NCI-H128 (cell line): ENCODE measurements at regions not wholly inside any gene's neighbourhood (a gene's known extent, or its start where the extent isn't known, plus 50 kb on each side); places are given as distances from the start of the nearest gene placed in this dataset.

Experiments used
- DNase-seq: peaks from one replicate; lab custom pipeline; 2025; ENCODE audit not compliant: unreplicated experiment; lab: John Stamatoyannopoulos, UW

DNA sequence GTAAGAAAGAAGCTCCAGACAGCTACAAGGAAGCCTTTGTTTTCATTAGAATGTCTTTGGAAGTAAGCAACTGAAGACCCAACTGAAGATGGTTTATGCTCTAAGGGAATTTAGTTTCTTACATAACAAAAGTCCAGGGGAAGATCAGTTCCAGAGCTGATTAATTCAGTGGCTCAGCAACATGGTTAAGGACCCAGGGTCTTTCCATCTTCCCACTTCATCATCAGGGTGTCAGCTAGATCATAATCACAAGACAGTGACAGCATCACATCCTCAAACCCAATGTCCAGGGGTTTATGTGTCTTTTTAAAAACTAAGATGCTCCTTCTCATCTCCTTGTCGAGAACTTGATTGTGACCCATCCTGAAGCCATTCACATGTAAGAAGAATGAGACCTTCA, 119.7 kb upstream of the PRDM1 start:
- DNase-seq: no peak

GRCh38 chr6:105964979-105965760, 121.0 kb upstream of the PRDM1 start:
- no peak for DNase-seq

DNA sequence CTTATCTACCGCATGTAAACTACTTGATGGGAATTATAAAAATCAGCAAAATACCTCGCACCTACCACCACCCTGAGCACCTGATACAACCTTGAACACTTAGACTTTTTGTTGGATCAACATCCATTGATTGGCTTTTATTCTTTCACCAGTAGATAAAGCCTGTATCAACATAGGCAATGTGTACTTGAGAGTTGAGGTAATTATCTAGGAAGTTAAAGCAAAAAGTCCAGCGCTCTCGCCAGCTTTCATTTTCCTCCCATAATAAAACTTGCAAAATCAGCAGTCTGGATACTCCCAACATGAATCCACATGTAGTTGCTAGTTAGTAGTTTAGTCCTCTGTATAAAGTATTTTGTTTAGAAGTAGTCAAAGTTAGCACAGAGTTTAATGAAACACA, 132.0 kb upstream of the PRDM1 start:
- DNase-seq: no peak

GRCh38 chr6:105952772-105953690, 133.1 kb upstream of the PRDM1 start:
- no peak for DNase-seq

GRCh38 chr6:105952326-105952725, 133.8 kb upstream of the PRDM1 start:
- DNase-seq: no peak

DNA sequence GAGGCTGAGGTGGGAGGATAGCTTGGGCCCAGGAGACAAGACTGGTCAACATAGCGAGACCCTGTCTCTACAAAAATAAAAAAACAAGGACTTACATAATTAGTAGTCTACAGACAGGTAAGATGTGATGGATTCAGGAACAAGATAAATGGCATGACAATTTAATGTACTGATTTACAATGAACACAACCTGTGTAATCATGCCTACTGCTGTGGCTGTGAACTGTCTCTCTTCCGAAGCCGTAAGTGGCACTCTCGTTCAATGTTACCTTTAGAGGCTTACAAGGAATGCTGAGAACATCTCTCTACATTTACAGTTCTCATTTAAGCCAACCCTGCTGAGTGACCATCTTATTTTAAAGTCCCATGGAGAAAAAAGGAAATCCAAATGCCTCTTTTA, 134.8 kb upstream of the PRDM1 start:
- DNase-seq: no peak

DNA sequence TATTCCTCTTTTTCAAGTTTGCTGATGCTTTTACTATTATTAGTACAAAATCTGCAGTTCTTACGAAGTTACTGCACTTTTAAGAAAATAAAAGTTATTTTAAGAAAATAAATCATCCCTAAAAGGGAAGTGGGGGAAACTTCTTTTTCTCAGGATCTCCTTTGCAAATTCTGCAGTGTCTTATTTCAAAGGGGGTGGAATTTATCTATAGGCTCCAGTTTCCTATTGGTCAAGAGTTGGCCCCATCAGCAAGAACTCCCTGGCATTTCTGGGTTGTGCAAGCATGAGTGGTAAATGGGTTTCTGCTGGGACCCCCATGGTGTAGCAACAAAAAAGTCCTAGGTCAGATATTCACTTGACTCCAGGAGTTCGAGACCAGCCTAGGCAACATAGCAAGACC, 136.3 kb upstream of the PRDM1 start:
- no peak for DNase-seq

GRCh38 chr6:105943514-105943913, 142.6 kb upstream of the PRDM1 start:
- DNase-seq: no peak

GRCh38 chr6:105941621-105942412, 144.3 kb upstream of the PRDM1 start:
- no peak for DNase-seq

- no peak for DNase-seq
Measured at GRCh38 chr6:105940990-105941389, 145.1 kb upstream of the PRDM1 start.

GRCh38 chr6:105936972-105937371, 149.2 kb upstream of the PRDM1 start:
- DNase-seq: no peak

- DNase-seq: no peak
Measured at GRCh38 chr6:105935416-105935815, 150.7 kb upstream of the PRDM1 start.

DNA sequence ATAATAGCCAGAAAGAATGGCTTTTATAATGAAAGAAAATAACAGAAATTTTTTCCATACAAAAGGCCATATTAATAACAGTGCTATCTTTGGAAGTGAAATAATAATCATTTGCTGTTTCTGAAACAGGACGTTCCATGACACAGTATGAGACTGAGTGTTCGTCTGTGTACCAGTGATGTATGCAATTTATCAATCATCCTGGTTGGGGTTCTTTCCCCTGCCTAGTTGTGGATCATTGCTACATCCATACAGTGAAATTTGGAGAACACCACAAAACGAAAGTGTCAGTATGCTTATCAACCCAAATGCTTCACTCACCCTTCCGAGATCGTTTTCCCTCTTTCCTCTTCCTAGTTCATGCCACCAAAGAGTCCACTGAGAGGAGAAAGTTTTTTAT, 151.4 kb upstream of the PRDM1 start:
- DNase-seq: no peak

DNA sequence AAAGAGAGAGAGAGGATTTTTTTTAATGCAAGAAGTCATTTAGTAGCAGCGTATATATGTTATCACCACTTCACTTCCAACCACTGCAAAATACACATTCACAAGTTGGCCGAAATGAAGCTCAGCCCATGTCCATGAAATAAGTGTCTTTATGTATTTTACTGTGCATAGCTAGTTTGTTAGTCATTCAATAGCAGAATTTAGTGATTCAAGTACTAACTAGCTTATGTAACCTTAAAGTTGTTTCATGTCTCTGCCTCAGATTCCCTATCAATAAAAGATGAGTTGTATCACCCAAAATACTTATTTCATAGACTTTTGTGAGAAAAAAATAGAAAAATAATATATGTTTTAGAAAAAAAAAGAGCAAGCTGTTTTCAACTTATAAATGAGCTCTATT, 153.7 kb upstream of the PRDM1 start:
- no peak for DNase-seq

GRCh38 chr6:105929626-105930025, 156.5 kb upstream of the PRDM1 start:
- DNase-seq: no peak

DNA sequence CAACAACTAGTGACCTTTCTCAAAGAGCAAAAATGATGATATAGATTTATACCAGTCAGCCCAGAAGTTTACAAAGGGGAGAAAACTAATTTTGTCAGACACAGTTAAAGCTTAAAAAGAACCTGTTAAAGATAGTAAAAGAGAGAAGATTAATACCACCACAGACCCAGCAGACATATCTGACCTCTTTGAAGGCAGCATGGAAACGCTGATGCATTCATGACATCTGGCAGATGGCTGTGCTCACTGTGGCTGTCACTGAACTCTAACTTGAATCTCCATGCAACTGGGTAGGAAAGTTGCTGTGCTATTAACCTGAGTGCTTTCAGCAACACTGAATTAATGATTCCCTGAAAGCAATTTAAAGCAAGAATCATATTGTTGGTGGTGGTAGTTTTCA, 159.8 kb upstream of the PRDM1 start:
- DNase-seq: no peak

DNA sequence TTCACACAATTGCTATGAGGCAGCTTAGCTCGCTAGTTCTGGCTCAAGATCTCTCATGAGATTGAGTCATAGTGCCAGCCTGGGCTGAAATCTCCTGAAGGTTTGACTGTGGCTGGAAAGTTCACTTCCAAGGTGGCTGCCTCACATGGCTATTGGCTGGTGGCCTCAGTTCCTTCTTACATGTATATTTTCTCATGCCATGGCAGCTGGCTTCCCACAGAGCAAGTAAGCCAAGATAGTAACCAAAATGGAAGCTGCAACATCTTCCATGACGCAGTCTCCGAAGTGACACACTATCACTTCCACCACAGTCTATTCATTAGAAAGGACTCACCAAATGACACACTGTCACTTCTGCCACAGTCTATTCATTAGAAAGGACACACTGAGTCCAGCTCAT, 160.4 kb upstream of the PRDM1 start:
- DNase-seq: no peak

GRCh38 chr6:105921781-105922180, 164.4 kb upstream of the PRDM1 start:
- no peak for DNase-seq

GRCh38 chr6:105920071-105920470, 166.1 kb upstream of the PRDM1 start:
- DNase-seq: no peak

DNA sequence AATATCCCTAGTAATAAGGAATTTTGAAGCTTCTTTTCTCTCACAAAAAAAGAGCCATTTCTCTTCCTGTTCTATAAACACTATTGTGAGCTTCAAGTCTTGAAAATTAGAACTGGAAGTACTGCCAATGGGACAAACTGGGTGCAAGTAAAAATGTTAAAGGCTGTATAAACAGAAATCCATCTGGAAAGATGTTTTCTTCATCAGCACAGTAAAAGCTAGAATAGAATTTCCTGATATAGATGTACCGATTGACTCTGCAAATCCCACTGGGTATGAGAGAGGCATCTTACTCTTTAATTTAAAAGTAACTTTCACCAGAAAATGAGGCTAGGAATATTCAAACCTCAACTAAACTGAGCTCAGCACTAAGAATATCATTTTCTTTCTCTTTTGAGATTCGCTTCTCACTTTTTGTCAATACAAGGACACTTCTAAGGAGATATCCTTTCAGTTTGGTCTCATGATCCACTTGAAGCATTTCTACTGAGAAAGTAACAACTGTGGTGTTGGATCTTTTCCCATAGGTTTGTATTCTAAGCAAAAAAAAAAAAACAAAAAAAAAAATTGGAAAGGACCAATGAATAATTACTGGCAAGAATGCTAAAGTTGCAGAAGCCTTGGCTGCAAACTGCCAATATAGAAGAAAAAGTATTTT, 169.0 kb upstream of the PRDM1 start:
- no peak for DNase-seq

DNA sequence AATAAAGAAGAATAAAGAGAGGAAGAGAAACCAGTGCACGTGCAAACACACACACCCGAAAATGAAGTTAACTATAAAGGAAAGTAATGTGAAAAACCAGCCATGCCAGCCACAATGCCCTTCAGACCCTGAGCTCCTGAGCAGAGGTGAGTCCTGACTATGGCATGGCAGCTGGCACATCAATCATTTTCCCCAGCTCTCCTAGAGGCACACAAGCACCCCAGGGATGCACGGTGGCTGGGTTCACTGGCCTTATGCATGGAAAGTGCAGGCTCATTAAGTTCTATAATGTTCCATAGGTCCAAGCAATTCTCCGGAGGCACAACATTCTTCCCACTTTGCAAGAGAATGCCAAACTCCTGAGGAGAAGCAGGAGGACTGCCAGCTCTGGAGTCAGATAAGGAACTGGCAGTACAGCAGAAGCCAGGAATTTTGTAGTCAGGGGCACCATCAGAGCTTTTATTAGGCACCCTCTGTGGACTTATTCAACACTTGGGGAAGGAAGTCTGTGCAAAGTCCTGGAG, 175.0 kb upstream of the PRDM1 start:
- no peak for DNase-seq
